CD4-positive, alpha-beta T cell treated with Interleukin-17A for 1 hour (primary cell): ENCODE measurements at regions not wholly inside any gene's neighbourhood (a gene's known extent, or its start where the extent isn't known, plus 50 kb on each side); places are given as distances from the start of the nearest gene placed in this dataset.

Experiments used
- DNase-seq: peaks from one replicate; pipeline ENCODE4 v3.0.0-alpha.2; 2020

DNA sequence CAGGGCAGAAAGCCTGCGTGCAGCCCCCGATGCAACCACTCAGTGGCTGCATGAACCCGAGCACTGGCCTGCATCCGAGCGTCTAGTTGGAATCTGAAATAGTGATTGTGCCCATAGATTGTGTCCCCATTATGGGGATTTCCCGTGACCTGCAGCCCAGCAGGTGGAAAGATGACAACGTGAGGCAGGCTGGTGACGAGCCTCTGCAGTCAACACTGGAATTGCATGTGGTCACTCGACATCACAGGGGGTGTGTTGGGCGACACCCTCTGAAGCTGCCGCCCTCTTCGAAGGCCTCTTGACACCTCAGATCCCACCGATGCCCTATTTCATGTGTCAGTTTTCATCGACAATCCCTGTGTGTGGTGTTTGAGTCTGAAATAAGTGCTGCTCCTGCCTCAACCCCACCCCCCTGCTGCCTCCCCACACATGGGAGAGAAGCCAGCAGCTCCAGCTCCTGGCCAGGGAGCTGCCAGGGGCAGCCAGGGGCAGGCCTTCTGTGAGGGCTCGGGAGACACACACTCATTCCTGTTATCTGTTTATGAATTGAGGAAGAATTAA is 172.0 kb upstream of the B3GAT1 start:
- no peak for DNase-seq

DNA sequence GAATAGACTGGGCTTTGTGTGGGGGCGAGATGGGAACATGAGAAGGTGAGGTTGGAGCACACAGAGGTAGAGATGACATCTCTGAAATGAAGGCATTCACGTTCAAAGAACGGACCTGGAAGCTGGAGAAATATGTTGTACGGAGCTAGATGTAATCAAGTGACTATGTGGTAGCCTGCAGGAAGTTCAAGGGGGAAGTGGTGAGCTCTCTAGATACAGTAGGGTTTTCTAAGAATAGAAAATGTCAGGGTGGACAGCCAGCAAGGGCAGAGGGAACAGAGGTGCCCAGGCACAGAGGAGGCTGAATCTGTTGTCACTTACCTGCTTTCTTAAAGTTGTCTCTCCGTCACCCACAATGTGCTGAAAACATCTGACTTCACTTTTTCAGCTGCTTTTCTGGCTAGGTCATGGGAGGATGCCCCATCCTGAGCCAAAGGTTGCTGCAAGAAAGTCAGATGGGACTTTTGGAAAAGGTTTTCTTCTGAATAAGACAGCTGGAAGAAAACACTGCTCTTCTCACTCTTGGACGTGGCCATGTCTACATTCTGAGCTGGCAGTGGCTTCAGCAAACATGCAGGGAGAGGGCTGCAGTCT is 171.5 kb upstream of the B3GAT1 start:
- DNase-seq: no peak

- DNase-seq: no peak
Observed at GRCh38 chr11:134582770-134583095, 170.7 kb upstream of the B3GAT1 start.

DNA sequence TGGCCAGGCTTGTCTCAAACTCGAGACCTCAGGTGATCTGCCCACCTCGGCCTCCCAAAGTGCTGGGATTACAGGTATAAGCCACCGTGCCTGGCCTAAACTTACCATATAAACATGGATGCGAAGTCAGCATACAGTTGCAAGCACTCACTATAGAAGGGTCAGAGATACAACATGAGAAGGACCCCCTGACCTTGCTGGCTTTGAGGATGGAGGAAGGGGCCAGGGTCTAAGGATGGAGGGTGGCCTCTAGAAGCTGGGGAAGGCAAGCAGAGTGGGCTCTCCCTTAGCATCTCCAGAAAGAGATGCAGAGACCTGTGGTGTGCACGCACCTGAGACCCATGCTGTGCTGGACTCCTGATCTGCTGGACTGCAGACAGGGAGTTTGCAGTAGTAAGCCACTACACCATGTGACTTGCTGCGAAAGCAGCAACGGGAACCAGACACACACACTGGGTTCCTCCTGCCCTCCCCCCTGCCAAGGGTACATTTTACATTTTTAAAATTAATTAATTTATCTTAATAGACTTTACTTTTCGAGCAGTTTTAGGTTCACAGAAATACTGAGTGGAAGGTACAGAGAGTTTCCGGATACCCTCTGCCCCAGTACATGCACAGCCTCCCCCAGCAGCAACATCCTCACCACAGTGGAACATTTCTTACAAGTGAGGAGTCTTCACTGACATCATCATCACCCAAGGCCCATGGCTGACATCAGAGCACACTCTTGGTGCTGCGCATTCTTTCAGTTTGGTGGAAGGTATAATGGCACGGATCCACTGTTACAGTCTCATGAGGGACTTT is 170.1 kb upstream of the B3GAT1 start:
- no peak for DNase-seq

- DNase-seq: no peak
Observed at GRCh38 chr11:134581121-134581626, 169.1 kb upstream of the B3GAT1 start.

GRCh38 chr11:134580610-134580975 is 168.6 kb upstream of the B3GAT1 start:
- no peak for DNase-seq

GRCh38 chr11:134579724-134580609 is 167.9 kb upstream of the B3GAT1 start:
- no peak for DNase-seq

DNA sequence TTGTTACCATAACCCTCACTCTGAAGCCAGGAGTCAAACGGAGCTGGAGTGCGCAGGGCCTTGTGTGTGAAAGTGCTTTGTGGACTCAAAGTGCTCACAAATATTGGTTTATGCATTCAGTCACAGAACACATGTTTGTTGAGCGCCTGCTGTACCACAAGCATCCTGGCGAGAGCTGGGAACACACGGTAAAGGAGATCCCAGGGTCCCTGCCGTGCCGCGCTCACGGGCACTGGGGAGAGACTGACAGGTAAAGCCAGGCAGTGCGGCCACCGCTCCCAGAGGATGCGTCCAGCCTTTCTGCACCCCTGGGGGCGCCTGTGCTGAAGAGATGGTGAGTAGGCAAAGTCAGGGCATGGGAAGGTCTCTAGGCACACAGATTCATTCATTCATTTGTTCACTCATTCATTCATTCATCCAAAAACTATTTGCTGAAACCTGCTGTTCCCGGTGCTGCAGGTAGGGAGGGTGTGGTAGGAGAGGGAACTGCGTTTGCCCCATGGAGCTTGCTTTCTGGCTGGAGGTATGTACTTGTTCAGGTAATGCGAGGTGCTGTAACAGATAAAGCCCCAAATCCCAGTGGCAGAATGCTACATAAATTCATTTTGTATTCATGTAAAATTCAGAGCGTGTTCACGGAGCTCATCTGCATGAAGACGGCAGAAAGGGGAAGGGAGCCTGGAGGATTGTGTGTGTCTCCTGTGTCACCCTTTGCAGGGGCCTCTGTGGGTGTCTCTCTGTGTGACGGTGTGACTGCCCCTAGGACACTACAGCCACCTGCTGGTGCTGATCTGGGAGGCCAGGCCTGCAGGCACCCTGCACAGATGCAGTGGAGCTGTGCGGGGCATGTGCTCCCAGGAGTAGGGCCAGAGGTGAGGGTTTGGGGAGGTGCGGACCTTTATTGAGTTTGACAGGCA is 167.0 kb upstream of the B3GAT1 start:
- no peak for DNase-seq

DNA sequence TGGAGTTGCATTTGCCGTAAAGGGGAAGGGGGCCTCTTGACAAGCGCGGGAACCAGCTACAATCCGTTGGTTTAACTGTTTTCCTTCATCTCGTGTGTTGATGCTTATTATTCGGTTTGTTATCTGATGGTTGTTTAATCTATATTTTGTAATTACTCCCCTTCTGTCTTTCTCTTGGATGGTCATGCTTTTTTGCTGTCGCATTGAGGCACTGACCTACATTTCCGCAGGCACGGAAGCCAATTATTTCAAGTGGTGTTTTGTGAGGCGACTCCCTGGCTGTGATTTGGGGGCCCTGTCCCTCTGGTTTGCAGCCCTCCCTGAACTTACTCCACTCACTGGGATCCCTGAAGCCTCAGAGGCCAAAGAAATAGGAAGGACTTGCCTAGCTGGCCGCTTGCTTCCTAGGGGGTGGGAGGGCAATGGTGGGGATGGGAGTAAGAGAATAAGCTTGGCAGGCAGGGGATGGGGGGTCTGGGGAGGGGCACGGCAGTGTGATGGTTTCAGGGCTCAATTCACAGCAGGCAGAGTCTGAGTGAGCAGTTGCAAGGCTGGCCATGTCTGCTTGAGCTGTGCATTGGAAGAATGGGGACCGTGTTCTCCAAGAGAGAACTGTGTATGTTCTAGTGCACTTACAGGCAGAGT is 165.8 kb upstream of the B3GAT1 start:
- DNase-seq: no peak

DNA sequence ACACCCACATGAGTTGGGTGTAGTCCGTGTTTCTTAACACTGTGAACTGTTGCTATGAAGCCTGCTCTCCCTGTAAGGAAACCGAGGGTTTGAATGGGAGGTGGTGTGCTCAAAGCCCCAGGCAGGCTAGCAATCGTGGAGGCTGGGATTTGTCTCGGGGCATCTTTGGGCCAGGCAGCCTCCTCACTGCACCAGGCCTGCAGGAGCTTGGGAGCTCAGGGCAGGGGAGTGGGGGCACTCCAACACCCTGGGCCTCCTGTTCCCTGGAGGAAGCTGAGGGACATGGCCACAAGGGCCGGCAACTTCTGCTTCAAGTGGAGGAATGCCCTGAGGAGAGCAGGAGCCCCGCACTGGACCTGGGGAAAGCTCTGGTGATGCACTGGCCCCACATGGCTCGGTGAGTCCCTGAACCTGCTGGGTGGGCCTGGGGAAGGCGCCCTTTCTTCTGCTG is 164.7 kb upstream of the B3GAT1 start:
- no peak for DNase-seq

DNA sequence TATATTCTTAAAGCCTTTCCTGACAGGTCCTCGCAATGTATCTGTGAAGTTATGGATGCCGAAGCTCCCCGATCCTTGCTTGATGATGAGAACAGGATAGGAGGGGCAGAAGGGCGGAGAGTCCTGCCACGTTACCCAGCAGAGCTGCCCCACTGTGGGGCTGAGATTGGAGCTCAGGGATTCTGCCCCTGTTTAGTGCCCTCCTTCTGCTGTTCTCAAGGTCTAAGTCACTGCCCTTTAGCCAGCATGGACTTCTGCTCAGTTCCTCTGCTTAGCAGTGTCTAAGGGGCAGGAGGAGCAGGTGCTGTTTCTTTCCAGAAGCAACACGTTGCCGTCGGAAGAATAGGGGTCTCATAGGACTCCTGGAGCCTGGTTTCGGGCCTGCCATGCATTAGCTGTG is 164.2 kb upstream of the B3GAT1 start:
- no peak for DNase-seq

- DNase-seq: no peak
Observed at GRCh38 chr11:134575504-134576230, 163.6 kb upstream of the B3GAT1 start.

GRCh38 chr11:134574947-134575346 is 162.9 kb upstream of the B3GAT1 start:
- no peak for DNase-seq

- DNase-seq: no peak
Observed at GRCh38 chr11:134574425-134574824, 162.4 kb upstream of the B3GAT1 start.

GRCh38 chr11:134573857-134574256 is 161.8 kb upstream of the B3GAT1 start:
- no peak for DNase-seq

GRCh38 chr11:134572741-134573675 is 161.0 kb upstream of the B3GAT1 start:
- no peak for DNase-seq

DNA sequence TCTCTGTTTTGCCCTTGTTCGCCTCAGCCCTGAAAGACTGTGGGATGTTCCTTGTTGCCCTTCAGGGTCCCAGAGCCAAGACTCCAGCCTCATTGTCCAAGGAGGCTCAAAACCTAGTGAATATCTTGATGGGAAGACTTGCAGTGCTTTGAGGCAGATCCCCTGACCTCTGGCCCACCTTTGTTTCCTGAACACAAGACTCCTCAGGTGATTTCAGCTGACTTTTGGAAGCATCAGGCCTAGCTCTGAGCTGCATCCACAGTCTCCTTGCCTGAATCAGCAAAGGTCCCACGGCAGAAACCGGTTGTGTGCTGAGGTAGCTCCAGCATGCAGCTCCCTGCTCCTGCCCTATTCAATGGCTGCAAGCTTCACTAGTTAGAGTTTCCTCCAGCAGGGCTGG is 159.3 kb upstream of the B3GAT1 start:
- no peak for DNase-seq

GRCh38 chr11:134569195-134569594 is 157.2 kb upstream of the B3GAT1 start:
- no peak for DNase-seq

- no peak for DNase-seq
Observed at GRCh38 chr11:134566311-134566710, 154.3 kb upstream of the B3GAT1 start.
